Esophagus squamous epithelium (tissue), 5 donors: ENCODE measurements at regions not wholly inside any gene's neighbourhood (a gene's known extent, or its start where the extent isn't known, plus 50 kb on each side); places are given as distances from the start of the nearest gene placed in this dataset.

ENCODE experiments used
- DNase-seq: peaks from one replicate; lab custom pipeline; 2025; lab: John Stamatoyannopoulos, UW
- H3K27ac ChIP-seq, 4 donors: fragments of 200-600 bp; sonication (generic); one replicate each; pipeline ENCODE4 v1.5.1; 2016 to 2019; ENCODE audit warnings: mild to moderate bottlenecking in 1 of 4
- H3K27me3 ChIP-seq, 4 donors: fragments of 200-600 bp; sonication (generic); 1 replicate in 3 of 4; 2 replicates in 1 of 4; pipeline versions ENCODE4 v1.5.1 to v1.6.0; 2017 to 2021; ENCODE audit warnings: antibody characterized with exemption in 1 of 4
- H3K36me3 ChIP-seq, 3 donors: fragments of 200-600 bp; sonication (generic); one replicate each; pipeline ENCODE4 v1.5.1; 2016 to 2019
- H3K4me1 ChIP-seq, 3 donors: fragments of 200-600 bp; sonication (generic); one replicate each; pipeline ENCODE4 v1.5.1; 2017 to 2019
- H3K4me3 ChIP-seq, 4 donors: fragments of 200-600 bp; sonication (generic); 1 replicate in 3 of 4; 2 replicates in 1 of 4; pipeline ENCODE4 v1.5.1; 2016 to 2019; ENCODE audit warnings: mild to moderate bottlenecking in 2 of 4, moderate library complexity in 1 of 4
- H3K9me3 ChIP-seq, 3 donors: fragments of 200-600 bp; sonication (generic); one replicate each; pipeline ENCODE4 v1.5.1; 2016 to 2019
- POLR2A ChIP-seq, 4 donors: fragments of 450-650 bp; IDR thresholded peaks; one replicate each; pipeline ENCODE4 v1.6.1; 2017; ENCODE audit warnings: antibody characterized with exemption in 4 of 4, mild to moderate bottlenecking in 4 of 4, moderate library complexity in 3 of 4
- WGBS, 2 donors: methylation state at CpG; one replicate each; pipeline ENCODE4 v1.1.5; 2018; 5-methylcytosine and 5-hydroxymethylcytosine counted together
- intact Hi-C: fragments of 100-400 bp; cut with DNase I; formaldehyde crosslinking; loops from one replicate; pipeline ENCODE4 v1.15.0; 2022
- TF ChIP-seq, protein P1 (sequence below), 6 experiments: fragments of 450-650 bp in 4 of 6; fragments of 200-600 bp in 2 of 6; sonication (generic) in 2 of 6; IDR thresholded peaks; one replicate each; pipeline ENCODE4 v1.5.1; 2016 to 2019; ENCODE audit warnings: antibody characterized with exemption in 6 of 6, mild to moderate bottlenecking in 4 of 6, moderate library complexity in 4 of 6
- donor health status: DM: yes; HTN: yes; CAD: no.

DNA sequence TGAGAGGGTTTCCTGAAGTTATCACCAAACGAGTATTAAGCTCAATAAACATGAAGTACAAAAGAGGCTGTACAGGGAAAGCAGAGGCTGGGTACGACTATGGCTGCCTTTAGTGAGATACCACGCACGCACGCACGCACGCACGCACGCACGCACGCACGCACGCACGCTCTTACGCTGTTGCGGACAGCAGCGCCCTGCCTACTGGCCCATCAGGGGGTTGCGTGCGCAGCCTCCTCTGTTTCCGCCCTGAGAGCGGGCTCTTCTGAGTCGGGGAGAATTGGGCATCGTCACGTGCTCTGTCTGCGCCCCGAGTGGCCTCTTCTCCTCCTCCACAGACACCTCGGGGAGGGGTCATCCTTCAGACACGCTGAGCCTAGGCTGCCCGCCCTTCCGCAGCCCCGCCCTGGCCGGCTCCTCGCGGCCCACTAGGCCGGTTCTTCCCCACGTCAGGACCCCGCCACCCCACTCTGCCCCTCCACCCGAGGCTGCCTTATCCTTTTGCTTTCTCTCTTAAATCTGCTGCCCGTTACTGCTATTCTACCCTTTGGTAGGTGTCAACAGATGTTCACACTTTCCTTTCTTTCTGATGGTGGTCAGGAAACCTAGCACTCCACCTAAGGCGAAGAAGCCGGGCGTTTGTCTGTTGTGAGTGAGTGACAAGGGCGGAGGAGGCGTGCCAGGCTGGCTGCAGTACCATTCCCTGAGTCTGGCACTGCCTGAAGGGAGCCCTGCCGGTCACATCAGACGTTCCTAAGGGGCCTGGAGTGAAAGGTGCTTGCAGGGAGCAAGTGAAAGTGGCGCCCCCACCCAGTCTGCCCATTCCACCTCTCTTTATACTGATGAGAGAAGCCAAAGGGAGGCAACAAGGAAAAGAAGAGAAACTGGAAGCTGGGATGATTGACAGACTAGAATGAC lies 300.4 kb upstream of the B3GAT1 start:
- WGBS, 2 donors, result 88 to 90% methylated on average over 34 to 43 of the region's 47 CpGs
- Histone ChIP-seq H3K27ac (no peak overlapping the region), H3K4me3 (no peak overlapping the region), H3K36me3 (no peaks in the 10 kb centered on the region), H3K4me1 (no peaks in the 10 kb centered on the region), H3K27me3 (no peaks in the 10 kb centered on the region), H3K9me3 (no peaks in the 10 kb centered on the region)
- TF ChIP-seq, protein P1, sequence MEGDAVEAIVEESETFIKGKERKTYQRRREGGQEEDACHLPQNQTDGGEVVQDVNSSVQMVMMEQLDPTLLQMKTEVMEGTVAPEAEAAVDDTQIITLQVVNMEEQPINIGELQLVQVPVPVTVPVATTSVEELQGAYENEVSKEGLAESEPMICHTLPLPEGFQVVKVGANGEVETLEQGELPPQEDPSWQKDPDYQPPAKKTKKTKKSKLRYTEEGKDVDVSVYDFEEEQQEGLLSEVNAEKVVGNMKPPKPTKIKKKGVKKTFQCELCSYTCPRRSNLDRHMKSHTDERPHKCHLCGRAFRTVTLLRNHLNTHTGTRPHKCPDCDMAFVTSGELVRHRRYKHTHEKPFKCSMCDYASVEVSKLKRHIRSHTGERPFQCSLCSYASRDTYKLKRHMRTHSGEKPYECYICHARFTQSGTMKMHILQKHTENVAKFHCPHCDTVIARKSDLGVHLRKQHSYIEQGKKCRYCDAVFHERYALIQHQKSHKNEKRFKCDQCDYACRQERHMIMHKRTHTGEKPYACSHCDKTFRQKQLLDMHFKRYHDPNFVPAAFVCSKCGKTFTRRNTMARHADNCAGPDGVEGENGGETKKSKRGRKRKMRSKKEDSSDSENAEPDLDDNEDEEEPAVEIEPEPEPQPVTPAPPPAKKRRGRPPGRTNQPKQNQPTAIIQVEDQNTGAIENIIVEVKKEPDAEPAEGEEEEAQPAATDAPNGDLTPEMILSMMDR (IDR thresholded peaks at IDR 0.05), result no peak
- no peak for TF ChIP-seq POLR2A (IDR thresholded peaks at IDR 0.05)
- no peak for DNase-seq
- intact Hi-C loops, result no loop called here

DNA sequence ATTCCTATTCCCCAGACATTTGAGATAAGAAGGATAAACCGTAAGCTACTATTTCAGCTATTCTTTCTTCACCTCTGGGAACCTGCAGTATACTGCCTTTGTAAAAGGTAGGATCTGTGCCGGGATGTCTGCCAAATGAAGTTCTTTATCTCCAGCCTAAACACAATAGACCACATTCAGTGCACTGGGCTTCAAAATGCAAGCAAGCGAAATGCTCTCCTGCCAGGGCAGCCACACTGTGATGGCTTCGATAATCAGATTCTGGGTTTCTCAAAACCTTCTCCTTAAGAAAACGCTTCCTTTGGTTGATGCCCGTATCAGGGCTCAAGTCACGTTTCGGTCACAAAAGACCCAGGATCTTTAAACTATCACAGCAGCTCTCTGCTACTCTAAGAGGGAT lies 299.5 kb upstream of the B3GAT1 start:
- DNase-seq, result no peak
- Histone ChIP-seq H3K9me3 (no peaks in the 10 kb centered on the region), H3K4me1 (no peaks in the 10 kb centered on the region), H3K27me3 (no peaks in the 10 kb centered on the region), H3K27ac (no peak overlapping the region), H3K4me3 (no peak overlapping the region), H3K36me3 (no peaks in the 10 kb centered on the region)
- WGBS, 2 donors, result 59 to 62% methylated on average over 8 of the region's 8 CpGs
- TF ChIP-seq, protein P1 (IDR thresholded peaks at IDR 0.05), result no peak
- TF ChIP-seq POLR2A (IDR thresholded peaks at IDR 0.05), result no peak
- intact Hi-C loops, result no loop called here

DNA sequence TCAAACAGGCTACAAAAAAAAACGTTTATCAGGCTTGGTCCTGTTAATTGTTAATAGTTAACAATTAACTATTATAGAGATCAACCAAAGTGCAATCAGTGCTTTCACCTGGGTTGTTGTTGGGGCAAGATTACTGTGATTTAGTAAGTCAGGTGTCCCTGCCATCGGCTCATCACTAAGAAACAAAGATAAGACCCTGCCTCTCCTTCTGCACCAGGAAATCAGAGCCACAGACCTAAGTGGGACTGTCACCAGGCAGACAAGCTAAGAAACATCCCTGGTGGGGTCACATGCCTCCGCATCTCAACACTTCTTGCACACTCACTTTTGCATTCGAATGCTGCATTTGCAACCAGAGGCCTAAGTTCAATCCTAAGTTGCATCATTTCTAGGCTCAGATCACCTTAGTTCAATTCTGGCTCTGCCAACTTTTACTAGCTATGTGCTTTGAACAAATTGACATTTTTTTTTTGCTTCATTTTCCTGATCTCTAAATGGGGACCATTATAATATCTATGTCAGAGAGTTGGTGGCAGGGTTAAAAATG lies 298.9 kb upstream of the B3GAT1 start:
- 59 to 65% methylated on average over 4 of the region's 4 CpGs for WGBS, 2 donors
- intact Hi-C loops, result no loop called here

DNA sequence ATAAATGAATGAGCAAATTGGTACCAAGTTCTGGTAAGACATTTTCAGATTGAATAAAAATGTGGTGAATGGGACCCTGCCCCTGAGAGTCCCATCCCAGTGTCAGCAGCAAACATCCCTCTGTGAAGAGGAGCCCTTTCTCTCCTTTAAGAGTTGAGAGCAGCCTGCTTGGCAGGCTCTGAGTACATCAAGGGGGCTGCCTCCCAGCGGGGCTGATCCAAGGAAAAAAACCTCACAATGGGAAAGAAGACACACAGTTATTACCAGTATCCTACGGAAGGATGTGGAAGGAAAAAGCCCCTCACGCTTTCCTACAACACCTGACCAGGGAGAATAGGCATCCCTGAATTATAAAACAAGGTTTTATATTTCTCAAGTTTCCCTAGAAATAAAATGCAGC lies 293.8 kb upstream of the B3GAT1 start:
- H3K36me3 ChIP-seq, result no peaks in the 10 kb centered on the region
- H3K27me3 ChIP-seq, result peaks cover 0 to 5% (median 0%) of the 10 kb centered on the region in 4 donors
- 32 to 83% methylated on average over 3 of the region's 3 CpGs for WGBS, 2 donors
- H3K4me3 ChIP-seq, result no peak overlapping the region
- no peaks in the 10 kb centered on the region for H3K4me1 ChIP-seq
- no peak for TF ChIP-seq POLR2A (IDR thresholded peaks at IDR 0.05)
- TF ChIP-seq, protein P1 (IDR thresholded peaks at IDR 0.05), result no peak
- DNase-seq, result no peak
- H3K27ac ChIP-seq, result no peak overlapping the region
- H3K9me3 ChIP-seq, result no peaks in the 10 kb centered on the region
- intact Hi-C loops, result no loop called here

More for the DNA sequence above, 298.9 kb upstream of the B3GAT1 start:
- Histone ChIP-seq H3K4me1 (no peaks in the 10 kb centered on the region), H3K4me3 (no peak overlapping the region), H3K36me3 (no peaks in the 10 kb centered on the region), H3K27me3 (no peaks in the 10 kb centered on the region), H3K27ac (no peak overlapping the region), H3K9me3 (no peaks in the 10 kb centered on the region)
- DNase-seq, result no peak
- no peak for TF ChIP-seq POLR2A (IDR thresholded peaks at IDR 0.05)
- TF ChIP-seq, protein P1 (IDR thresholded peaks at IDR 0.05), result no peak

DNA sequence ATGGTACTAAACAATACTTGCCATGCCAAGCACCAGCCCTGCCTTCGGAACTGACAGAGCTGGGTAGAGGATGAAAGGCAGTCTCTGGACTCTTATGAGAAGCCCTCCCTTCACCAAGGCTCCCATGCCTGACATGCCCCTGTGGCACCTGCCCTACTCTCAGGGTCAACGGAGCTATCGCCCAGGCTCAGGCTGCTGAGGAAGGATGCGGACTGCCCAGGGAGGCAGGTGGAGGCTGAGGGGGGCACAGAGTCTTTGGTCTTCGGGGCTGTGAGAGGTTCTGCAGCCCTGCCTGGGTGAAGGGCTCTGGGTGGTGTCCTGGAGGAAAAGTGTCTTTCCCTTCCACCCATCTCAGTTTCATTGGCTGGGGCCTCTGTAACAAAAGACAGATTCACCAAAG lies 290.8 kb upstream of the B3GAT1 start:
- intact Hi-C loops, result no loop called here
- Histone ChIP-seq H3K27me3 (peaks cover 0 to 5% (median 0%) of the 10 kb centered on the region in 4 donors), H3K4me3 (no peak overlapping the region), H3K9me3 (no peaks in the 10 kb centered on the region), H3K4me1 (no peaks in the 10 kb centered on the region), H3K36me3 (no peaks in the 10 kb centered on the region), H3K27ac (no peak overlapping the region)
- 72 to 83% methylated on average over 5 of the region's 5 CpGs for WGBS, 2 donors
- no peak for DNase-seq
- TF ChIP-seq POLR2A (IDR thresholded peaks at IDR 0.05), result no peak
- TF ChIP-seq, protein P1 (IDR thresholded peaks at IDR 0.05), result no peak
